Activated CD4-positive, CD25-positive, alpha-beta regulatory T cell treated with anti-CD3 and anti-CD28 coated beads, Interleukin-2, amount 50 U/mL, for 24 hours (primary cell): ENCODE measurements at regions not wholly inside any gene's neighbourhood (a gene's known extent, or its start where the extent isn't known, plus 50 kb on each side); places are given as distances from the start of the nearest gene placed in this dataset.
"Not testable (repeated sequence)": the region's sequence is repeated elsewhere in the genome, so short reads cannot be mapped to it uniquely, and the experiment has no call there.

Experiments used
- ATAC-seq, 2 donors: fragments of 150-1000 bp; cut with Tn5 transposase; one replicate each; pipeline ENCODE4 v1.10.0; 2021; ENCODE audit warnings: mild to moderate bottlenecking in 1 of 2, moderate library complexity in 1 of 2

- no peak for ATAC-seq
These were observed 391.9 kb upstream of the AKR1E2 start for GRCh38 chr10:4434105-4434504.

DNA sequence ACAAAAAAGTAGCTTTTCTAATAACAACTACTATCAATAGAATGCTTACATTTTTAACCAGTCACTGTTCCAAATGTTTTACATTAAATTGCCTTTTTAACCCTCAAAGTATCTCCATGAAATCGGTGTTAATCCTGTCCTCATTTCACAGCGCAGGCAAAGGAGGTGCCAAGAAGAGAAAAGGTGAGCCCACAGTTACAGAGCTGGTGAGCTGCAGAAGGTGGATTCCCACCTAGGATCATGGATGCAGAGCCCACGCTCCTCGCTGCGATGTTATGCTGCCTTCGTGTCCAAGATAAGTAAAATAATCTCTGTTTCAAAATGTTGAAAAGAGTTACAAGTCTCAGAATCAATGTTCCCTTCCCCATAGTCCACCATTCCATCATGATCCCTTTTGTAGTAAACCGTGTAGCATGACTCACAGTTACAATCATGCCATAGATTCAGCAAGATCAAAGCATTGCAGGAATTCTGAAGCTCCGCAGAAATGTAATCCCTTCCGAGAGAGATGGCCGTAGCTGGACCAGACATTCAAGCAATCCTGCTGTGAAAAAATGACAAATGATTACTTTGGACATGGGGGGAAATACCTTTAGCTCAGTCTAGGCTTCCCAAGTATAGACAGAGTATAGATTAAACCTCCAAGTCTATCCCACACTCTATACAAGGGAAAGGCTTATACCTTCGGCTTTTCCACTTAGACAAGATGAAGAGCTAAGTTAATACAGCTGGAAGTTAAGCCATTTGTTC is 394.7 kb upstream of the AKR1E2 start:
- no peak for ATAC-seq

DNA sequence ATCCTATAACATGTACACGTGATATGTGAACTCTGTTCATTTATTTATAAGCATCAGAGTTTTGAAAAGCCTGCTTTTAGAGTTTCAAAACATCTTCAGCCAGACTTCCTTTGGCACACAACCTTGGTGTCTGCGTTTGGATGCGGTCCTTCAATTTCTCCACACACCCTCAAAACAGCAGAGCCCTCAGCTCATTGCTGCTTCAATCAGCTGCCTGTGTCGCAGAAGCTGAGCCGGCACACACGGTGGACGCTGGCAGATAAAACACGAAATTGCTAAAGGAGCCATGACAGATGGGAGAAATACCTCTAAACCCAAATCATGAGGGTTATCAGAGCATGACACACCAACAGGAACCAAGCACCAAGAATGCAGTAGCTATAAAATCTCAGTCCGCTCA is 396.4 kb upstream of the AKR1E2 start:
- no peak for ATAC-seq

DNA sequence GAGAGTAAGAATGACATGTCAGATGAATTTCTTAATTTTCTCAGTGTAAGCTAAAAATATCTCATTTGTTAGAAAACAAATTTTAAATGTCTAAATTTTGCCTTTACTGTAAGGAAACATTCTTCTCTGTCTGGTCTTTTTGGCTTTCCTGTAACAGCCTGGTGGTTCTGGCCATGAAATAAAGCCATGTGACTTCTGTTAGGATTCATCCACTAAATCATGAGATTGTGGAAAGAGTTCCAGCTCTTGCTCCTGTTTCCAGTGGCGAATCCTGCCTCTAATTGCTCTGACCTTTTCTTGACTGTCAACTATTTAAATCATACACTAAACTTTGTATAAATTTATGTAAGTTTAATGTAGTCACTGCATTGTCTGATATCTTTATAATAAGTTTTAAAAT is 398.5 kb upstream of the AKR1E2 start:
- ATAC-seq: no peak

- ATAC-seq: no peak
These were observed 399.1 kb upstream of the AKR1E2 start for GRCh38 chr10:4426866-4427265.

DNA sequence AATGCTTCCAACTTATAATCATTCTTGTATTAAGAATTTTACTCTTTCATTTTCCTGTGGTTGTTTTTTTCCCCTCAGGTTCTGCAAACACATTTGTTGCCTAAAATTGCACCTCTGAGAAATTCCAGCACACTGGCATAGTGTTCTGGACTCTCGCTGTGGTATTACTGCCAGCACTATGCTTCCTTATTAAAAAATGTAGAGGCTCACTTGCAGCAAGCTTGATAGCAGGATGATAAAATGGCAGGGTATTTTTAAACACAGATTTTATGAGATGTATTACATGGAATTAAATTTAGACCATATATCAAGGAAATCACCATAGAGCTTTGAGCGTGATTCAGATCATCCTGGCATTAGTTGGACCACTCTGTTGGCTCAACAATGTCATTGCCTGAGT is 416.7 kb upstream of the AKR1E2 start:
- no peak for ATAC-seq

DNA sequence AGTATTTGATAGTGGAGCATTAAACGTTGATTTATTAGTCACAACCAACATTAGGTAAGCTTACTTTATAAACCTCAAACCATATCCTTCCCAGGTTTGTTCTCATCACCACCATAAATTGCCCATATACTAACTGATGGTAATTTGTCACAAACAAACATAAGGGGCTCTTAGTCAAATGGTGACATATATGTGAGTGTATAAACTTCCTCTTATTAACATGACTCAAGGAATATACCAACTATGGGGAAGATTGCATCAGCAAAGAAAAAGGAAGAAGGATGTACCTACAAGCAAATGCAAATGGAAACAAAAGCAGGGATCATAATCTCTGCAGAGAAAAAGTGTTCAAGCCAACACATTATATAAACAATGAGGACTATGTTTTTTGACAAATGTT is 418.2 kb upstream of the AKR1E2 start:
- peak; percentile 67 to 76 for ATAC-seq

GRCh38 chr10:4405828-4406227 is 420.2 kb upstream of the AKR1E2 start:
- ATAC-seq: no peak

GRCh38 chr10:4403638-4404252 is 422.3 kb upstream of the AKR1E2 start:
- ATAC-seq: no peak

DNA sequence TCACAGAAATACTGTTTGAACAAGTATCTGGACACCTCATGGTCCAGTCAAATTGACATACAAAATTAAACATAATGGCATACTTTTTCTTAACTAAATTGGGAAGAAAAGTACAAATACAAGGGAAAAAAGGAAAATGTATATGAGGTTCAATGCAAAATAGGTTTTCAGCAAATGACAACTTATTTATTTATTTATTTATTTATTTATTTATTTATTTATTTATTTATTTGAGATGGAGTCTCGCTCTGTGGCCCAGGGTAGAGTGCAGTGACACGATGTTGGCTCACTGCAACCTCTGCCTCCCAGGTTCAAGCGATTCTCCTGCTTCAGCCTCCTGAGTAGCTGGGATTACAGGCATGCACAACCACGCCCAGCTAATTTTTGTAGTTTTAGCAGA is 424.9 kb upstream of the AKR1E2 start:
- ATAC-seq: not testable (repeated sequence)

DNA sequence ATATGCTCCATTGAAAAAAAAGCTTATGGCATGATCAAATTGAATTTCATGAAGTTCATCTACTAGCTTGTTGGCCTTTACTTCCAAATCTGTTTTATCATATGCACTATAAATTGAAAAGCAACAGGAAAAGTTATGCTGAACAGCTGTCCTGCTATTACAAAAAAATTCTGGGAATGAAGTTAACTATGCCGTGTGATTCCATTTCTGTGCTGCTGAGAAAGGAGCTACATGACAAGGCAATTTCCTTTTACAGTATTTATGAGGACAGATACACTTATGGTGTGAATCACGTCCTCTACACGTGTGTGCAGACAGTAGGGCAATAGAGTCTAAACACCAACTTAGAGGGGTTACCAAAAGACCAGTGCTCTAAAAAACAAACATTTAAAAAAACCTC is 426.5 kb upstream of the AKR1E2 start:
- ATAC-seq: no peak

GRCh38 chr10:4398602-4399001 is 427.4 kb upstream of the AKR1E2 start:
- no peak for ATAC-seq

- no peak for ATAC-seq
These were observed 428.7 kb upstream of the AKR1E2 start for GRCh38 chr10:4397337-4397736.

DNA sequence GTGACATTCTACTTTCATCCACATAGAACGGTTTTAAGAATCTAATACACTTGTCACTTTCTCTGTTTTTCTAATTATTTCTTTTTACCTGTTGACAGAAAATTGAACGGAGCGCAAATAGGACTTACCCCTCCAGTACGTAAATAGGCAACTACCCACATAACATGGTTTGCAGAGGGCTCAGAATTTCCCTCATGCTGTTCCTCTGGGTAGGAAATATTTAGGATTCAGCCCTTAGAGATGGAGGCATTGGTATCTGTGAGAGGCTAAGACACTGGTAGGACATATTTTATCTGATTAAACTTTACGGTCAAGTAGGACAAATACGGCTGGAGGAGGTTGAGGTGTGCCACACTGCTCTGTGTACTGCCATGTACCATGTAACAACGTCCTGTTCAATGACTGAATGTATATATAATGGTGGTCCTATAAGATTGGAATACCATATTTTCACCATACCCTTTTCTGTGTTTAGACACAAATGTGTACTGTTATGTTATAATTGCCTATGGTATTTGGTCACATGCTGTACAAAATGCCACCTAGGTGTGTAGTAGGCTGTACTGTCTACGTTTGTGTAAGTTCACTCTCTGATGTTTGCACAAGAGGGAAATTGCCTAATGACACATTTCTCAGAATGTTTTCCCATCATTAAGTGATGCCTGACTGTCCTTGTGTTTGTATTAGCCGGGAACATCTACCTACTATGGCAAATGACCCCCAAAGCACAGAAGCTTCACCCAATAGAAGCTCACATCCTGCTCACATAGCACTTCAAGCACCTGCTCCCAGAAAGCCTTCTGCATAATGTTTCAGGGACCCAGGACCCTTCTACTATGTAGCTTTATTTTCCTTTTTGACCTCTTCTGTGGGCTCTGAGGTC is 429.4 kb upstream of the AKR1E2 start:
- no peak for ATAC-seq

GRCh38 chr10:4395731-4396130 is 430.3 kb upstream of the AKR1E2 start:
- ATAC-seq: no peak

GRCh38 chr10:4394455-4394854 is 431.6 kb upstream of the AKR1E2 start:
- ATAC-seq: not testable (repeated sequence)

DNA sequence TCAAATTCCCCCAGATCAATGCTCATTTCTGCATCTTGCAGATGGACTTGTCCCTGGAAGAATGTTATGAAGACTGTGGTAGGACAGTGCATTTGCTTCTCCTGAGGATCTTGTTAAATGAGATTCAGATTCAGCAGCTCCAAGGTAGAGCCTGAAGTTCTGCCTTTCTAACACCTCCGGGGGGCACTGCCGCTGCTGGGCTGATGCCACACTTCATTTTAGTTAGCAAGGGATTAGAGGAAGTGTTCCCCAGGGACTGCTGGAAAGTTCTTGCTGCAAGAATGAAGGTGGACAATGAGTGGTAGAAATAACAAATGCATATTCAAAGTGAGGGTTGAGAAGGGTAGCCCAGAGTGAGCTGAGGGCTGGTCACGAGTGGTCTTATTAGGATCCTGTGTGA is 434.3 kb upstream of the AKR1E2 start:
- ATAC-seq: no peak

- ATAC-seq: no peak
These were observed 435.8 kb upstream of the AKR1E2 start for GRCh38 chr10:4390219-4390618.

- ATAC-seq: no peak
These were observed 440.7 kb upstream of the AKR1E2 start for GRCh38 chr10:4385231-4385870.

GRCh38 chr10:4384245-4384644 is 441.8 kb upstream of the AKR1E2 start:
- ATAC-seq: no peak

DNA sequence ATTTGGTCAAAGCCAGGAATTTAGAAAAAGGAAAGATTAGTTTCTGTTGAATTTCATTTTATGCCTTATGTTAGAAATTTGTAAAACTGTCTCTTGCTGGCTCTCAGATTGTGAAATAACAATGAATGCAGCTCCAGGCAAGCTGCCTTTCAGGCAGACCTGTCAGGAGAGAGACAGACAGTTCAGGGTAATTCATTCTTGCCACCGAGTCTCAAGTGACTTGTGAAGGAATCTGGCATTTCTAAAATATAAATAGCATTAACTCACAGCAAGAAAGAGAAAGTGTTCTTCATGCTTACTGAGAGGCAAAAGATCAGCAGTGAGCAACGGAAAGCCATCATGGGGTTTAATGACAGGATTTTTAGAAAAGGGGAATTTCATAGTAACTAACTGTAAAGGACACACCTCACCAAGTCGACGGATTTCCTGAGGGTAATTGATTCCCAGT is 442.3 kb upstream of the AKR1E2 start:
- ATAC-seq: no peak

DNA sequence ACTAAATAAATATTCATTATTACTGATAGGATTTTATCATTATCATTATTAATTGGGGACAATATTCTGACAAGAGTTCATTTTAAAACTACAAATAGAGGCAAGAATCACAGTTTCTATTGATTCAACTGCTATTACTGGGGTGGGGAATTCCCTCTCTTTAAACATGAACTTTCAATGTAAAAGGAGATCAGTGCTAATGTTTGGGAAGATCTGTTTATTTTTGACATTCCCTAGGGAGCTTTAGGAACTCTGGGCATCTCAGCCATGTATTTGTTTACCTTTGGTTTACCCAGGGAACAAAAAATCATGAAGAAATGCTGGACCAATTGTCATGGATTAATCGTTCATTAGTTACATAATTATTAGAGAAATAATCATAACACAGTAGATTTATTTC is 443.2 kb upstream of the AKR1E2 start:
- no peak for ATAC-seq

DNA sequence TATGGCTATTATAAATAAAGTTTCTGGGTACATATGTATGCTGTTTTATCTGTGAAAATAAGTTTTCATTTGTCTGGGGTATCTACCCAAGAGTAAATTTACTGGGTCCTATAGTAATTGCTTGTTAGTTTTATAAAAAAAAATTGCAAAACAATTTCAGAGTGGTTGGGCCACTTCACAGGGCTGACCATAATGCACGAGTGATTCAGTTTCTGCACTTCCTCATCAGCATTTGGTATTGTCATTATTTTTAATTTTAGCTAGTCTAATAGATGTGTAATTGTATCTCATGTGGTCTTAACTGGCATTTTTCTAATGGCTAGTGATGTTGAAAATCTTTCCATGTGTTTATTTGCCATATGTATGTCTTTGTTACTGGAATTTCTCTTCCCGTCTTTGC is 452.4 kb upstream of the AKR1E2 start:
- no peak for ATAC-seq
